ENCODE measurements at regions not wholly inside any gene's neighbourhood (a gene's known extent, or its start where the extent isn't known, plus 50 kb on each side); places are given as distances from the start of the nearest gene placed in this dataset.
"Not testable (repeated sequence)": the region's sequence is repeated elsewhere in the genome, so short reads cannot be mapped to it uniquely, and the experiment has no call there.

- no peak overlapping the region for H3K27ac ChIP-seq (ENCODE audit: poor library complexity, severe bottlenecking)
- H3K9me3 ChIP-seq (ENCODE audit: severe bottlenecking): no peaks in the 10 kb centered on the region
- DNase-seq (ENCODE audit: low spot score) (no peak), ATAC-seq (ENCODE audit: low read depth) (no peak)
- H3K4me3 ChIP-seq (ENCODE audit: severe bottlenecking): no peak overlapping the region
- no peaks in the 10 kb centered on the region for H3K4me1 ChIP-seq (ENCODE audit: insufficient read depth, poor library complexity, severe bottlenecking)
- no peaks in the 10 kb centered on the region for H3K27me3 ChIP-seq (ENCODE audit: insufficient read depth, poor library complexity, severe bottlenecking)
- no peaks in the 10 kb centered on the region for H3K36me3 ChIP-seq (ENCODE audit: low read depth)
- no peak for TF ChIP-seq CTCF (IDR thresholded peaks at IDR 0.05; ENCODE audit: poor library complexity, severe bottlenecking)
Measured at GRCh38 chr9:82894961-82895821, 167.8 kb downstream of the RASEF start.

- ATAC-seq (ENCODE audit: low read depth): no peak
- Histone ChIP-seq H3K4me3 (ENCODE audit: severe bottlenecking) (no peak overlapping the region), H3K27me3 (ENCODE audit: insufficient read depth, poor library complexity, severe bottlenecking) (no peaks in the 10 kb centered on the region)
Measured at GRCh38 chr9:82895822-82896110, 167.2 kb downstream of the RASEF start.

GRCh38 chr9:82903503-82903902, 159.4 kb downstream of the RASEF start:
- H3K4me3 ChIP-seq (ENCODE audit: severe bottlenecking): no peak overlapping the region
- no peaks in the 10 kb centered on the region for H3K27me3 ChIP-seq (ENCODE audit: insufficient read depth, poor library complexity, severe bottlenecking)
- H3K36me3 ChIP-seq (ENCODE audit: low read depth): no peaks in the 10 kb centered on the region
- no peak overlapping the region for H3K27ac ChIP-seq (ENCODE audit: poor library complexity, severe bottlenecking)
- no peak for TF ChIP-seq CTCF (IDR thresholded peaks at IDR 0.05; ENCODE audit: poor library complexity, severe bottlenecking)
- no peaks in the 10 kb centered on the region for H3K4me1 ChIP-seq (ENCODE audit: insufficient read depth, poor library complexity, severe bottlenecking)
- DNase-seq (ENCODE audit: low spot score): no peak
- no peak; the same call in 2 of the 3 replicates for ATAC-seq (ENCODE audit: low read depth)
- H3K9me3 ChIP-seq (ENCODE audit: severe bottlenecking): no peaks in the 10 kb centered on the region

More at GRCh38 chr9:82895822-82896110, 167.2 kb downstream of the RASEF start:
- H3K4me1 ChIP-seq (ENCODE audit: insufficient read depth, poor library complexity, severe bottlenecking): no peaks in the 10 kb centered on the region
- DNase-seq (ENCODE audit: low spot score): no peak
- H3K27ac ChIP-seq (ENCODE audit: poor library complexity, severe bottlenecking): no peak overlapping the region
- no peaks in the 10 kb centered on the region for H3K36me3 ChIP-seq (ENCODE audit: low read depth)
- H3K9me3 ChIP-seq (ENCODE audit: severe bottlenecking): no peaks in the 10 kb centered on the region
- TF ChIP-seq CTCF (IDR thresholded peaks at IDR 0.05; ENCODE audit: poor library complexity, severe bottlenecking): no peak

- Histone ChIP-seq H3K27ac (ENCODE audit: poor library complexity, severe bottlenecking) (no peak overlapping the region), H3K4me3 (ENCODE audit: severe bottlenecking) (no peak overlapping the region), H3K27me3 (ENCODE audit: insufficient read depth, poor library complexity, severe bottlenecking) (no peaks in the 10 kb centered on the region), H3K36me3 (ENCODE audit: low read depth) (no peaks in the 10 kb centered on the region), H3K4me1 (ENCODE audit: insufficient read depth, poor library complexity, severe bottlenecking) (no peaks in the 10 kb centered on the region), H3K9me3 (ENCODE audit: severe bottlenecking) (no peaks in the 10 kb centered on the region)
- no peak for DNase-seq (ENCODE audit: low spot score)
- TF ChIP-seq CTCF (IDR thresholded peaks at IDR 0.05; ENCODE audit: poor library complexity, severe bottlenecking): no peak
- no peak for ATAC-seq (ENCODE audit: low read depth)
Measured at GRCh38 chr9:82911996-82912395, 150.9 kb downstream of the RASEF start.

- Histone ChIP-seq H3K36me3 (ENCODE audit: low read depth) (no peaks in the 10 kb centered on the region), H3K27me3 (ENCODE audit: insufficient read depth, poor library complexity, severe bottlenecking) (no peaks in the 10 kb centered on the region), H3K4me3 (ENCODE audit: severe bottlenecking) (no peak overlapping the region), H3K9me3 (ENCODE audit: severe bottlenecking) (no peaks in the 10 kb centered on the region), H3K27ac (ENCODE audit: poor library complexity, severe bottlenecking) (no peak overlapping the region), H3K4me1 (ENCODE audit: insufficient read depth, poor library complexity, severe bottlenecking) (no peaks in the 10 kb centered on the region)
- ATAC-seq (ENCODE audit: low read depth) (no peak), DNase-seq (ENCODE audit: low spot score) (no peak)
- TF ChIP-seq CTCF (IDR thresholded peaks at IDR 0.05; ENCODE audit: poor library complexity, severe bottlenecking): peak; percentile 30
Measured at GRCh38 chr9:82912645-82913044, 150.3 kb downstream of the RASEF start.

- not testable (repeated sequence) for ATAC-seq (ENCODE audit: low read depth); H3K36me3 ChIP-seq (ENCODE audit: low read depth); H3K27ac ChIP-seq (ENCODE audit: poor library complexity, severe bottlenecking); H3K4me3 ChIP-seq (ENCODE audit: severe bottlenecking); H3K4me1 ChIP-seq (ENCODE audit: insufficient read depth, poor library complexity, severe bottlenecking); DNase-seq (ENCODE audit: low spot score); H3K9me3 ChIP-seq (ENCODE audit: severe bottlenecking); H3K27me3 ChIP-seq (ENCODE audit: insufficient read depth, poor library complexity, severe bottlenecking)
Measured at GRCh38 chr9:82916238-82916637, 146.7 kb downstream of the RASEF start.

All from RWPE2 (cell line).